SH-SY5Y (cell line): ENCODE measurements at regions not wholly inside any gene's neighbourhood (a gene's known extent, or its start where the extent isn't known, plus 50 kb on each side); places are given as distances from the start of the nearest gene placed in this dataset.

ENCODE experiments used
- GATA2 ChIP-seq: IDR thresholded peaks from 2 replicates; pipeline ENCODE4 v1.6.1; 2011; ENCODE audit warnings: mild to moderate bottlenecking, low read depth, low read length
- GATA3 ChIP-seq: IDR thresholded peaks from 2 replicates; pipeline ENCODE4 v1.6.1; 2011; ENCODE audit warnings: low read depth, mild to moderate bottlenecking, low read length, moderate library complexity

- TF ChIP-seq GATA2 (no peak), GATA3 (no peak)
Observed at GRCh38 chr3:174441588-174442301, 417.4 kb upstream of the NAALADL2 start.
